BE2C (cell line): ENCODE measurements at regions not wholly inside any gene's neighbourhood (a gene's known extent, or its start where the extent isn't known, plus 50 kb on each side); places are given as distances from the start of the nearest gene placed in this dataset.
"Not testable (repeated sequence)": the region's sequence is repeated elsewhere in the genome, so short reads cannot be mapped to it uniquely, and the experiment has no call there.

ENCODE experiments used
- DNase-seq: peaks from one replicate; pipeline ENCODE4 v3.0.0-alpha.2; 2020
- H3K27me3 ChIP-seq: fragments of 250-450 bp; sonication (Bioruptor Pico); 2 replicates; pipeline ENCODE4 v1.5.1; 2020; ENCODE audit warnings: mild to moderate bottlenecking
- H3K36me3 ChIP-seq: fragments of 250-450 bp; sonication (Bioruptor Pico); 2 replicates; pipeline ENCODE4 v1.5.1; 2020; ENCODE audit warnings: mild to moderate bottlenecking
- H3K4me1 ChIP-seq: fragments of 250-450 bp; sonication (Bioruptor Pico); 2 replicates; pipeline ENCODE4 v1.5.1; 2020
- H3K4me3 ChIP-seq: 2 replicates; pipeline ENCODE4 v1.5.1; 2011; ENCODE audit warnings: low read depth, low read length
- H3K9me3 ChIP-seq: fragments of 250-450 bp; sonication (Bioruptor Pico); 2 replicates; pipeline ENCODE4 v1.5.1; 2020
- TF ChIP-seq, protein P1 (sequence below): IDR thresholded peaks from 2 replicates; pipeline ENCODE4 v1.5.1; 2012; ENCODE audit warnings: mild to moderate bottlenecking, low read depth, low read length

DNA sequence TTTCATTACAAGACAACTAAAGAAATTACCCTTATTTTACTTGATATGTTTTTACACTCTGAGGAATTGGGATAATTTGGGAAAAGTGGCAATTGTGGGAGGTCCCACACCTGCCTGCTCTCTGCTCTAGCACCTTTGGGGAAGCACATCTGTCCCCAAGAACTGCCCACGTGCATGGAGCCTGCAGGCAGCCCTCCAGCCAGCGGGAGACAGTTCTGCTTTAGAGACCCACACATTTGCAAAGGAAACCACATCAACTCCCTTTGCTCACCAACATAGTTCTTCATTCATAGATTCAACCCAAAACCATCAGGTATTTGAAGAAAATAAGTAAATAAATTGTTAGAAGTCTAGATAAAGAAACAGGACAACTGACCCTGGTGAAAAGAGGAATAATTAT is 239.9 kb upstream of the ID2 start:
- Histone ChIP-seq H3K4me3 (no peak overlapping the region), H3K36me3 (no peaks in the 10 kb centered on the region), H3K9me3 (no peaks in the 10 kb centered on the region), H3K4me1 (no peaks in the 10 kb centered on the region), H3K27me3 (no peaks in the 10 kb centered on the region)
- DNase-seq, result no peak
- TF ChIP-seq, protein P1, sequence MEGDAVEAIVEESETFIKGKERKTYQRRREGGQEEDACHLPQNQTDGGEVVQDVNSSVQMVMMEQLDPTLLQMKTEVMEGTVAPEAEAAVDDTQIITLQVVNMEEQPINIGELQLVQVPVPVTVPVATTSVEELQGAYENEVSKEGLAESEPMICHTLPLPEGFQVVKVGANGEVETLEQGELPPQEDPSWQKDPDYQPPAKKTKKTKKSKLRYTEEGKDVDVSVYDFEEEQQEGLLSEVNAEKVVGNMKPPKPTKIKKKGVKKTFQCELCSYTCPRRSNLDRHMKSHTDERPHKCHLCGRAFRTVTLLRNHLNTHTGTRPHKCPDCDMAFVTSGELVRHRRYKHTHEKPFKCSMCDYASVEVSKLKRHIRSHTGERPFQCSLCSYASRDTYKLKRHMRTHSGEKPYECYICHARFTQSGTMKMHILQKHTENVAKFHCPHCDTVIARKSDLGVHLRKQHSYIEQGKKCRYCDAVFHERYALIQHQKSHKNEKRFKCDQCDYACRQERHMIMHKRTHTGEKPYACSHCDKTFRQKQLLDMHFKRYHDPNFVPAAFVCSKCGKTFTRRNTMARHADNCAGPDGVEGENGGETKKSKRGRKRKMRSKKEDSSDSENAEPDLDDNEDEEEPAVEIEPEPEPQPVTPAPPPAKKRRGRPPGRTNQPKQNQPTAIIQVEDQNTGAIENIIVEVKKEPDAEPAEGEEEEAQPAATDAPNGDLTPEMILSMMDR, result no peak

DNA sequence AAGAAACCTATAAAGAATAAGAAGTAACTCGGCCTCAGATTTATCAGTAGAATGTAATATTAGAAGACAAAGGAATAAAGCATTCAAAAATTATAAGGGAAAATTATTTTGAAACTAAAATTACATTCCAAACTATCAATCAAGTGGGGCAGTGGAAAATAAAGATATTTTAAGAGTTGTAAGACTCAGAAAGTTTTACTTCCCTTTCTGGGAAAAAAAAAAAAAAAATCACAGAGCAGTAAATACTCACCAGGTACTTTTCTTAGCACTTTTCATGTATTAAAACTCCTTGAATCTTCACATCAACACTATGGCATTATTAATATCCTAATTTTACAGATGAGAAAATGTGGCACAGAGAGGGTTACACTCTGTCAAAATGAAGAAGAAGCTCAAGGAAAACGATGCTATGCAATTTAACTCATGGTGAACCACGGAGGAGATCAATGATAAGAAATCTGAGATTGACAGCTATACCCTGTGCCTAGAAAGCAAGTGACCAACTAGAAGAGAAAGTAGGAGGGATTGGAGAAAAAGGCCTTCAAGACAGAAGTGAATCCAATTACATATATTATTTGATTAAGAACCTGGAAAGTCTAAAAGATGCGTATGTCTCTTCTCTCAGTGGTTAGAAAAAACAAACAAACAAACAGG is 238.9 kb upstream of the ID2 start:
- Histone ChIP-seq H3K4me3 (no peak overlapping the region), H3K27me3 (no peaks in the 10 kb centered on the region), H3K4me1 (no peaks in the 10 kb centered on the region), H3K9me3 (no peaks in the 10 kb centered on the region), H3K36me3 (no peaks in the 10 kb centered on the region)
- TF ChIP-seq, protein P1, result no peak
- DNase-seq, result no peak

DNA sequence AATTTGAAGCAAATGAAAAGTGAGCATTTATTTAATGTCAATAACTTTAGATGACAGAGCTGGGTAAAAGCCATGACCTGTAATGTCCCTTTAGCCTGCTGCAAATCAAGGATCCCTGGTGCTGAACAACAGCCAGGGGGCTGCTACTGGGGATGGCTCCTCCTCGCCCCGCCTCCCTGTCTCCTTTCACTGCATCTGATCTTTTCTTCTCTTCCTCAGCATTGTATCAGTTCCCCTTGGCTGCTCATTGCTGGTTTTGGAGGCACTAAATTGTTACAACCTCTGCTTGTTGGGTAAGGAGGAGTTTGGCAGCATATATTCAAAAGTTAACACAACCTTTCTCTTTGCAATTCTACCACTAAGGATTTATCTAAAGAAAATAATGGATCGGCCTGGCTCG is 236.3 kb upstream of the ID2 start:
- TF ChIP-seq, protein P1, result no peak
- H3K4me3 ChIP-seq, result no peak overlapping the region
- peaks cover 5% of the 10 kb centered on the region for H3K4me1 ChIP-seq
- H3K36me3 ChIP-seq, result no peaks in the 10 kb centered on the region
- H3K9me3 ChIP-seq, result no peaks in the 10 kb centered on the region
- no peaks in the 10 kb centered on the region for H3K27me3 ChIP-seq
- DNase-seq, result no peak

DNA sequence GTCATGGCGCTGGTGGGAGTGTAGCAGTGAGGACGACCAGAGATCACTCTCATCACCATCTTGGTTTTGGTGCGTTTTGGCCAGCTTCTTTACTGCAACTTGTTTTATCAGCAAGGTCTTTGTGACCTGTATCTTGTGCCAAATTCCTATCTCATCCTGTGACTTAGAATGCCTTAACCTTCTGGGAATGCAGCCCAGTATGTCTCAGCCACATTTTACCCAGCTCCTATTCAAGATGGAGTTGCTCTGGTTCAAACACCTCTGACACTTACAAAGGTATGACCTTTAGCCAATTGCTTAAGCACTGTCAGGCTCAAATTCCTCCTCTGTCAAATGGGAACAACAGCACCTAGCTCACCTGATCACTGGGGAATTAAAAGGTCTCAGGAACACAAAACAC is 235.1 kb upstream of the ID2 start:
- DNase-seq, H3K4me1 ChIP-seq, H3K36me3 ChIP-seq, H3K27me3 ChIP-seq, H3K4me3 ChIP-seq, H3K9me3 ChIP-seq: not testable (repeated sequence)

DNA sequence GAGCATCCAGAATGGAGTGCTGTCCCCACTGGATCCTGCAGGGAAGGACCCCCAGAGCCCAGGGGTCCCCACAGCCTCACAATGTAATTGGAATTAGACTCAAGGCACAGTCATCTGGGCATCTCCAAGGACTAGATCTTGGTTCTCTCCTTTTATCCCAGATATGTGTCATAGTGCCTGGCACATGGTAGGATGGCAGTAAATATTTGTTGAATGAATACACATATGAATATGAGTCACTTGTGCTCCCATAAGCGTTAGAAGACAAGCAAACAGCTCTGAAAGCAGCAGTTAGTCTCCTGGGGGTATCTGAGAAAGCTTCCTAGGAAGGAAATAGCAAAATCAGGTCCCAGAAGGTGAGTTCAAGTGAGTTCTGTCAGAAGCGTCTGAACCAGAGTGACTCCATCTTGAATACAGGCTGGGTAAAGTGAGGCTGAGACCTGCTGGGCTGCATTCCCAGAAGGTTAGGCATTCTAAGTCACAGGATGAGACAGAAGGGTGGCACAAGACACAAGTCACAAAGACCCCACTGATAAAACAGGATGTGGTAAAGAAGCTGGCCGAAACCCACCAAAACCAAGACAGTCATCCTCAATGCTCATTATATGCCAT is 234.1 kb upstream of the ID2 start:
- Histone ChIP-seq H3K36me3 (no peaks in the 10 kb centered on the region), H3K4me3 (no peak overlapping the region), H3K9me3 (no peaks in the 10 kb centered on the region), H3K4me1 (peaks cover 5% of the 10 kb centered on the region), H3K27me3 (no peaks in the 10 kb centered on the region)
- no peak for DNase-seq
- TF ChIP-seq, protein P1, result no peak

DNA sequence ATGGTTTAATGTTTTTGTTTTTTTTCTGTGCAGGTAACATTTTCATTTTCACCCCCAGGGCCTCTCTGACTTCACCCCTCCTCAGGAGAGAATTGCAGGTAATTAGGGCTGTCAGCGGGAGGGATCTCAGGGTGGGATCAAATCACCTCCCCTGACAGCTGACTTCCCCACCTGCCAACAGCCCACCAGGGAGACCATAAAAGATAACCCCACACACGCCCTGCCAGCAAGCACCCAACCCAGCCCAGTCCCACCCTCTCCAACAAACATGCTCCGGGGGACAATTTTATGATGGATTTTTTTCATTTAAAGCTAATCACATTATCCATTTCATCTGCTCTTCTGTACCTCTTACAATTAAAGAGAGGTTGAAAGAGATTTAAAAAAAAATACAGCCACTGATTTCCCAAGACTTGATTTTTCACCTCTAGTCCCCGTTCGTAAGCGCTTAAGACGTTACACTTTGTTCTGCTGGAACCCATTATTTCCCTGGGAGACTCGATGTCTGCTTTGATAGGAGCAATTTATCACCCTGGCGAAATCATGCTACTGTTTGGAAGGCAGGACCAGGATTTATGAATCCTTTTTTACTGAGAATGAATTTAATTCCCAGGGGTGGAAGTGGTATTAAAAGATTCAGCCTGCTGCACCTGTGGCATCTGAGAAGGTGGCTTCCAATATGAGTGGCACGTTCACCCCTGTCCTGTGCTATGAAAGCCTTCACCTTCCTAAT is 232.9 kb upstream of the ID2 start:
- Histone ChIP-seq H3K27me3 (no peaks in the 10 kb centered on the region), H3K9me3 (no peaks in the 10 kb centered on the region), H3K4me3 (no peak overlapping the region), H3K4me1 (peaks cover 5% of the 10 kb centered on the region), H3K36me3 (no peaks in the 10 kb centered on the region)
- peak; percentile 30 for DNase-seq
- TF ChIP-seq, protein P1, result no peak
